Right renal pelvis (tissue), 4 donors: ENCODE measurements at regions not wholly inside any gene's neighbourhood (a gene's known extent, or its start where the extent isn't known, plus 50 kb on each side); places are given as distances from the start of the nearest gene placed in this dataset.
"Not testable (repeated sequence)": the region's sequence is repeated elsewhere in the genome, so short reads cannot be mapped to it uniquely, and the experiment has no call there.

Experiments used
- DNase-seq, 4 donors: peaks; one replicate each; pipeline ENCODE4 v3.0.0-alpha.2; 2013; ENCODE audit warnings: low read depth in 4 of 4, low spot score in 3 of 4, missing footprints in 1 of 4

GRCh38 chr1:213702703-213703102 lies 285.1 kb upstream of the PROX1 start:
- no peak for DNase-seq

DNA sequence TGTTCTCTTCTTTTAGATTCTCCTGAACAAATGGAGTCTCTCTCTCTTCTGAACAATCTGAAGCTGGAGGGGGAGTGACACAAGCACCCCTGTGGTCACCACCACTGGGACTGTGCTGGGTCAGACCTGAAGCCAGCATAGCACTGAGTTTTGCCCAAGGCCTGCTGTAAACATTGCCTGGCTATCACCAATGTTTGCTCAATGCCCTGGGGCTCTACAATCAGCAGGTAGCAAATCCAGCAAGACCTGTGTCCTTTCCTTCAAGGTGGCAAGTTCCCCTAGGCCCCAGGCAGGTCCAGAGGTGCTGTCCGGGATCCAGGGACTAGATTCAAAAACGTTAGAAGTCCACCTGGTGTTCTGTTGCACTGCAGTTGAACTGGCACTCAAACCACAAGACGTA lies 282.8 kb upstream of the PROX1 start:
- no peak for DNase-seq

GRCh38 chr1:213711833-213712490 lies 275.8 kb upstream of the PROX1 start:
- not testable (repeated sequence) for DNase-seq

- DNase-seq = no peak
Measured at GRCh38 chr1:213714645-213715044, 273.1 kb upstream of the PROX1 start.

DNA sequence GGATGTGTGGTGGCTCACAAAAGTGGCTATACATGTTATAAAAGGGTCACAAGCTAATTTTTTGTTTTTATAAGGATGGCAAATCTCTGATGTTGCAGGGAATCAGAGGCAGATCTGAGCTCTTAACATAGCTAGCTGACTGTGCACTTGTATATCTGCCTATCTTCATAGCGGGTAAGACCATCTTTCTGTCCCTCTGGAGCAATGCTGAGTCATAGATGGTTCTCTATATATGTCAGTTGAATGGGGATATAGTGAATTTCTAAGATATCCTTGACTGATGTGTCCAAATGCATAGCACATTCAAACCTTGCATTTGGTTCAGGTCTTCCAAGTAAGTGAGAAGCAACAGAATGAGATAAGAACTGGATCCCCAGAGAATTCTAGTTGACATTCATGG lies 272.6 kb upstream of the PROX1 start:
- DNase-seq = no peak

DNA sequence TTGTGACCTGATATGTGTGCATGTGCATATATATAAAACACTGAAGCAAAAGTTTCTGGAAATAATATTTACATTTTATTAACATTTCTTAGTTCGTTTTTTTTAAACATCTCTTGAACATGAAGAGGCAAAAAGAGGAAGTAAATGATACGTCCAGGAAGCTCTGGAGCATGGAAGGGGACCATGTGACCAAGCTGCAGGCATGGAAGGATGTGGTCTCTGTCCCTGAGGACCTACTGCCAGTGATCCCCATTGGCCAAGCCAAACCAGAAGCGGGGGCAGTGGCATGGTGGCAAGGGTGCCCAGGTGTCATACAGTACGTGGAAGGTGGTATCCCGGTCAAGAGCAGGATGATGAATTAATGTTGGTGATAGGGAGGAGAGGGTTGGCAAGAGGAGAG lies 268.3 kb upstream of the PROX1 start:
- DNase-seq = no peak

- DNase-seq = no peak
Measured at GRCh38 chr1:213720032-213720431, 267.7 kb upstream of the PROX1 start.

DNA sequence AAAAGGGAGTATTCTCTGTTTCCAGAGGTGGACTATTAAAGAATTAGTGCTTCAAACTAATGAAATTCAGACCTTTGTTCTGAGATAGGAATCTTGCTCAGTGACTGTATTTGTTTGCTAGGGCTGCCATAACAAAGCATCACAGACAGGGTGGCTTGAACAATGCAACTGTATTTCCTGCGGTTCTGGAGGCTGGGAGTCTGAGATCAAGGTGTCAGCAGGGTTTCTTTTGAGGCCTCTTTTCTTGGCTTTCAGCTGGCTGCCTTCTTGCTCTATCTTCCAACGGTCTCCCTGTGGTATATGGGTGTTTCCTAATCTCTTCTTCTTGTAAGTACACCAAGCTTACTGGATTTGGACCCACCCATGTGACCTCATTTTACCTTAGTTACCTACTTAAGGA lies 264.6 kb upstream of the PROX1 start:
- no peak for DNase-seq

DNA sequence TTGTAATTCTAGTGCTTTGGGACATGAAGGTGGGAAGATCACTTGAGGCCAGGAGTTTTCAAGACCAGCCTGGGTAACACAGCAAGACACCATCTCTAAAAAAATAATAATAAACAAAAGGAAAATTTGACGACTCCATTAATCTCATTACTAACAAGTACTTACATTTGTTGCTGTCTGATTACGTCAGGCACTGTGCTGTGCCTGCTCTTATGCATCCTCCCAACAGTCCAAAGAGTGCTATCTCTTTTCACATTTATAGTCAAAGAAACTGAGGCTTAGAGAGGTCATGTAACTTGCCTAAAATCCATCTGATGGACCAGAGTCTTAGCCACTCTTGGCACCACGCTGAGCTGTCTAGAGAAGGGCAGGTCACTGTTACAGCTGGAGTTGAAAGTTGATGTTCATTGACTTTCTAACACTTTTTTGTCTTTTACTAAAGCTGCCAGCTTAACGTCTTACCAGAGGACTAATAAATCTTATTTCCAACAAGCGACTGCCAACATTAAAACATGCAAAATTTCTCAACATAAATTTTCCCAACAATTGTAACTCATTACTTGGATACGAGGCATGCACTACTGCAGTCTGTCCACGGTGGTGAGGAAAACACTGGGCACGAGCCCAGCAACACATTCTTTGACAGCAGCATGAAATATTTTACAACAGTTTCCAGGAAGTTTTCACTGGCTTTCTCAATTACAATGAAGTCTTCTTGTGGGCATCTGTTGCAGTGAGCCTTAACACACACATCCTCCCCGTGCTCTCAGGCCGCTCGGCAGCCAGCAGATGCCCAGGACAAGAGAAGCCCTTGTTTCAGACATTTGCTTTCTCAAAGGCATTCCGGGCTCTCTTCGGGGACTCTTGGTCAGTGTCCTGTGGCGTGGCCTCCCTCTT lies 262.9 kb upstream of the PROX1 start:
- peak in 2 of 4 donors; percentile 13 to 18 for DNase-seq

DNA sequence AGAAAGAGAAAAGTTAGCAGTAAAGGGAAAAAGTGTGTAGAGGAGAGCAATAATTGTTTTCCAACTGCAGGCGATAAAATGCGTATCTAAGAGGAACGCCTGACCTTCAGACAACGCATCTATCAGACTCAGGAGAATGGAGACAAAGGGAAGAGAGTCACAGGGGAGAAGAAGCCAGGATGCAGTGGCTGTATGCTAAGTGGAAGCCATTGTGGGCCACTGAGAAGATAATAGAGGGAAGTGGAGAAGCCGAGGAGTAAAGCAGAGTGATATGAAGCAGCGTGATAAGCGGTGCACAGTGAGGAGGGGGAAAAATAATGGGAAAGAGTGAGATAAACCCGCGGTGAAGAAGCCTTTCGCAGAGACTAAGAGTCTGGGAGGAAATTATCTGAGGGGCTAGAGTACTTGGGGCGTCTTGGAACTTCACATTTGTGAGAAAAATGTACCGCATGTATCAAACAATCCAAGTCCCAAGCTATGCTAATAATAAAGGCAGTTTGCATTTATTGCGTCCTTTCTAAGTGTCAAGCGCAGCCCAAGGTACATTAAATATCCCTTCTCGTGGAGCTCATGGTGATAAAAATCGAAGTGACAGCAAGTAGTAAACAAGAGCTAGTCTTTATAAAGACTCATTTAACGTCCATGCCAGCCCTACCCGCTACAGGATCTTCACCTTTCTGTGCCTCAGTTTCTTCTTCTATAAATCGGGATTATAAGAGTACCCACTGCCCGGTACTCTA lies 259.8 kb upstream of the PROX1 start:
- no peak for DNase-seq

DNA sequence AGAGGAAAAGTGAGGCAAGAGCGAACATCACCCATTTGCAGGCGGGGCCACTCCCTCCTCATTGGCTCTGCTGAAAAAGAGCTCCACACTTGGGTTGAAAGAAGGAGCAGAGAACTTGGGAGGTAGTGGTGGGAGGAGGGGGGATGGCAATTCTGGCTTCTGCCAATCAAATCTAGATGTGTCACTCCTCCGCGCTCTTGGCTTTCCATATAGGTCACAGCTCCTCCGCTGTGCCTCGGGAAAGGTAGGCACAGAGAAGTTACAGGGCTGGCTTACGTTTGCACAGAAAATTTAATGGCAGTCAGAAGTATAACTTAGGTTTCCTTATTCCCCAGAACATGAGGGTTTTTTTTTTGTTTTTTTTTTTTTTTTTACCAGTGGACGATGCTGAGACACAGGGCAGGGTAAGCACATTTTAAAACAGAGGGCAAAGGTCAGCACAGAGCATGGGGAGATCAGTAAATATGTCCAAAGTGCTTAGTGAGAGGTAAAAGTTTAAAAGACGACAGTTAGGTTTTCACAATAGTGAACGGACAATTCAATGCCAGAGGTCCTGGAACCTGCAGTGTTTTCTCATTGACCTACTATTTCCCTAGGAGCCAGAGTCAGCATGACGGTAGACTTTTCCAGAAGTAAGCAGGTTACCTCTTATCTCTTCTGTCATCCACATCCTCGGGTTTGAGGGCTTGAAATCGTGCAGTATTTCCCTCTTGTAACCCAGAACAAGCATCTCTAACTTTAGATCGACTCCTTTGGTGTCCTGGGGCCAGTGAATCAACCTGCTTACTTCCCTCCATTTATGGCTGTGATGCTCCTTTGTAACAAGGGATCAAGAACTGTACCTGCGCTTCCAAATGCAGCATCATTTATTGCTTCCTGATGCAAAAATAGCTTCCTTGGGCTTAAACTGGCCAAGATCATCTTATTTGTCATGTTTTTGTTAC lies 258.9 kb upstream of the PROX1 start:
- DNase-seq = no peak

GRCh38 chr1:213733705-213734104 lies 254.1 kb upstream of the PROX1 start:
- DNase-seq = no peak

- DNase-seq = no peak
Measured at GRCh38 chr1:213737398-213738035, 250.3 kb upstream of the PROX1 start.

DNA sequence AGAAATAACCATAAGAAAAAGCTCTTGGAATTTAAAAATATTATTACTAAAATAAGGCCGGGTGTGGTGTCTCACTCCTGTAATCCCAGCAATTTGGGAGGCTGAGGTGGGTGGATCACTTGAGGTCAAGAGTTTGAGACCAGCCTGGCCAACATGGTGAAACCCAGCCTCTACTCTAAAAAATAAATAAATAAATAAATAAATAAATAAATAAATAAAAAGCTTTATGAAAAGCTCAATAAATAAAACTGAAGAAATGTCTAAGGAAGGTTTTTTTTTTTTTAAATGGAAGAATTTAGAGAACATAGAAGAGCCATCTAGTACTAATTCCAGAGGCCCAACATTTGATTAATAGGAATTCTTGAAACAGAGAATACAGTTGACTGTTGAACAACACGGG lies 249.1 kb upstream of the PROX1 start:
- no peak for DNase-seq

DNA sequence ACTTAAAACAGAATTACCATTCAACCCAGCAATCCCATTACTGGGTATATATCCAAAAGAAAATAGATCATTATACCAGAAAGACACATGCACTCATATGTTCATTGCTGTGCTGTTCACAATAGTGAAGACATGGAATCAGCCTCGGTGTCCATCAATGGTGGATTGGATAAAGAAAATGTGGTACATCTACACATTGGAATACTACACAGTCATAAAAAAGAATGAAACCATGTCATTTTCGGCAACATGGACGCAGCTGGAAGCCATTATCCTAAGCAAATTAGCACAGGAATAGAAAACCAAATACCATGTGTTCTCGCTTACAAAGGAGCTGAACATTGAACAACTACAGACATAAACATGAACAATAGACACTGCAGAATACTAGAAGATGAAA lies 244.8 kb upstream of the PROX1 start:
- no peak for DNase-seq

DNA sequence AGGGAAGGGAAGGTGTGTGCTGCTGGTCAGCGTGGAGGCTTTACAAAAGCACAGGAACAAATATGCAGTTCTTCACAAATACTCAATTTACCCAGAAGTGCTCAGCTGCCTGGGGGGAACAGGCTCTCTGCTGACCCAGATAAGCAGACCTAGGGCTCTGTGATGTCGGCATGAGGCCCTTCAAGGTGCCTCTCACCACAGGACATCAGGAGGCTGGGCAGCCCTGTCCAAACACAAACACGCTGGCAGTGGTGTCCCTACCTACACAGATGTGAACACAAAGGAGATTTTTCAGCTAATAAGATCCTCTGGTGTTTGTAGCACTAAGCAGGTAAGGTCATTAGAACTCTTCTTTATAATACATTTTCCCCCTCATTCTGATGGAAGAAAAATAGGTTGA lies 243.0 kb upstream of the PROX1 start:
- no peak for DNase-seq

- no peak for DNase-seq
Measured at GRCh38 chr1:213745451-213745850, 242.3 kb upstream of the PROX1 start.

GRCh38 chr1:213749558-213749957 lies 238.2 kb upstream of the PROX1 start:
- DNase-seq = no peak

GRCh38 chr1:213750231-213751063 lies 237.3 kb upstream of the PROX1 start:
- DNase-seq = no peak
